Activated T-helper 1 cell treated with anti-CD3 and anti-CD28 coated beads, Interleukin-12 subunit alpha, Interleukin-12 subunit beta, Interleukin-2, Interleukin-4 antibody, amounts not matched to agents 30 ng/mL and 10 ng/mL and 1 ng/mL, durations not matched to agents 14 hours and 24 hours and 36 hours (primary cell): ENCODE measurements at regions not wholly inside any gene's neighbourhood (a gene's known extent, or its start where the extent isn't known, plus 50 kb on each side); places are given as distances from the start of the nearest gene placed in this dataset.

Source experiments
- DNase-seq: peaks from one replicate; pipeline ENCODE4 v3.0.0; 2021; ENCODE audit warnings: low spot score
- H3K27ac Mint-ChIP-seq: one replicate; pipeline ENCODE4 v1.8.0; 2021; ENCODE audit warnings: mild to moderate bottlenecking, mixed read lengths
- H3K27me3 Mint-ChIP-seq: one replicate; pipeline ENCODE4 v1.8.0; 2022; ENCODE audit warnings: mild to moderate bottlenecking, moderate library complexity, mixed read lengths; ENCODE audit not compliant: insufficient read depth
- H3K36me3 Mint-ChIP-seq: one replicate; pipeline ENCODE4 v1.8.0; 2021; ENCODE audit warnings: low read depth, mixed read lengths
- H3K4me1 Mint-ChIP-seq: one replicate; pipeline ENCODE4 v1.8.0; 2021; ENCODE audit warnings: low read depth, mixed read lengths
- H3K4me3 Mint-ChIP-seq: one replicate; pipeline ENCODE4 v1.8.0; 2021; ENCODE audit warnings: mild to moderate bottlenecking, moderate library complexity, mixed read lengths
- H3K9me3 Mint-ChIP-seq: one replicate; pipeline ENCODE4 v1.8.0; 2021; ENCODE audit warnings: mixed read lengths
- intact Hi-C: fragments of 100-400 bp; cut with micrococcal nuclease; formaldehyde crosslinking; loops from one replicate; pipeline ENCODE4 v1.15.1; 2024

DNA sequence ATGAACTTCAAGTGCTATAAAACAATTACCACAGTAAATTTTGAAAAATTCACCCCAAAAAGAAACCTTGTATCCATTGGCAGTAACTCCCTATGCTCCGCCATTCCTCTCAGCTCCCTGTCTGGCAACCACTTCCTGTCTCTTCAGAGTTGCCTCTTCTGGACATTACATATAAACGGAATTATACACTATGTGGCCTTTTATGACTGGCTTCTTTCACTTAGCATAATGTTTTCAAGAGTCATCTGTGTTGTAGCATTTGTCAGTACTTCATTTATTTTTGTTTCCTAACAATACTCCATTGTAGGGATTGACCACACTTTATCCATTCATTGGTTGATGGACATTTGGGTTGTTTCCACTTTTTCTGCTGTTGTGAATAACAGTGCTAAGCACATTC lies 50.1 kb downstream of the CEP43 start:
- intact Hi-C loops, result loop anchor here (5.0 kb wide), 1 partner anchor 217 kb away; no protein-coding TSS in a partner anchor
- Mint-ChIP-seq H3K27me3 (no peaks in the 10 kb centered on the region), H3K36me3 (peaks cover 3% of the 10 kb centered on the region), H3K4me3 (no peak overlapping the region), H3K27ac (no peak overlapping the region), H3K4me1 (peaks cover 21% of the 10 kb centered on the region), H3K9me3 (no peaks in the 10 kb centered on the region)
- no peak for DNase-seq

DNA sequence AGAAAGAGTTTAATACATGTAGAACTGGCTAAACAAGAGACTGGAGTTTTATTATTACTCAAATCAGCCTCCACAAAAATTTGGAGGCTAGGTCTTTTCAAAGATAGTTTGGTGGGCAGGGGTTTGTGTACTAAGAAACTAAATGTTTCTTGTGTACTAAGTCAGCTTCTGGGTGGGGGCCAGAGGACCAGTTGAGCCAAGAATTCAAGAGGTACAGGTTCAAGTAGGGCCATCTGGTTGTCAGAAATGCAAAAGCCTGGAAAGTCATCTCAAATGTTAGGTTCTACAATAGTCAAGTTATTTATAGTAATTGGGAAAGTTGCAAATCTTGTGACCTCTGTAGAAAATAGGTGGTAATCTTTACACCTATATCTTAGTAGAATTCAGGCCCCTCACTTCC lies 51.7 kb downstream of the CEP43 start:
- no peaks in the 10 kb centered on the region for H3K9me3 Mint-ChIP-seq
- intact Hi-C loops, result no loop called here
- DNase-seq, result no peak
- no peak overlapping the region for H3K4me3 Mint-ChIP-seq
- H3K36me3 Mint-ChIP-seq, result peaks cover 3% of the 10 kb centered on the region
- H3K27me3 Mint-ChIP-seq, result no peaks in the 10 kb centered on the region
- H3K4me1 Mint-ChIP-seq, result peaks cover 21% of the 10 kb centered on the region
- no peak overlapping the region for H3K27ac Mint-ChIP-seq

DNA sequence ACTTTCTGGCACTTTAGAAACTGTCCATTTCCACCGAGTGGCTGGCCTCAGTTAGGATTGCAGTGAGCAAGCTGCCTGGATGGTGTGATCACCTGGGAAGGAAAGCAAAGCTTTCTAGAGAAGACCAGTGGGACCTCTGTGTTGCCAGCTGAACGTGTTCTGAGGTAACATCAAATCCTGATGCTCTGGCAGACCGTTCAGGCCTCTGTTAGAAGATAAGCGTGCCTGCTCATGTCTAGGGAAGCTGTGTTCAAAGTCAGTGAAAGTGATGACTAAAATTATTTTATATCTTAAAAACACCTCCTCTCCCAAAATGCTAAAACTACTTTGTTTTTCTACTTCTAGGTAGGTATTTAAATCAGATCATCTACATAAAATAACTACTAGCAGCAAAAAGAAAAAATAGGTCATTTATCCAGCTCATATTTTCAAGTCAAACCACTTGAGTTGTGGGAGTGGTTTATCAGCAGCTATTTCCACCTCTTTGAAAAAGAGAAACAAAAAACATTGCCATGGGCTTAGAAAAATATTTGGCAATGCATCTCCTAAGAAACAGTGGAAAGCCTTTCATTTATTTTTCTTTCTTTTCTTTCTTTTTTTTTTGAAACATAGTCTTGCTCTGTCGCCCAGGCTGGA lies 54.8 kb downstream of the CEP43 start:
- peaks cover 4% of the 10 kb centered on the region for H3K4me1 Mint-ChIP-seq
- H3K9me3 Mint-ChIP-seq, result no peaks in the 10 kb centered on the region
- H3K27ac Mint-ChIP-seq, result no peak overlapping the region
- H3K27me3 Mint-ChIP-seq, result peaks cover 9% of the 10 kb centered on the region
- no peak for DNase-seq
- H3K4me3 Mint-ChIP-seq, result no peak overlapping the region
- peaks cover 2% of the 10 kb centered on the region for H3K36me3 Mint-ChIP-seq
- intact Hi-C loops, result no loop called here

DNA sequence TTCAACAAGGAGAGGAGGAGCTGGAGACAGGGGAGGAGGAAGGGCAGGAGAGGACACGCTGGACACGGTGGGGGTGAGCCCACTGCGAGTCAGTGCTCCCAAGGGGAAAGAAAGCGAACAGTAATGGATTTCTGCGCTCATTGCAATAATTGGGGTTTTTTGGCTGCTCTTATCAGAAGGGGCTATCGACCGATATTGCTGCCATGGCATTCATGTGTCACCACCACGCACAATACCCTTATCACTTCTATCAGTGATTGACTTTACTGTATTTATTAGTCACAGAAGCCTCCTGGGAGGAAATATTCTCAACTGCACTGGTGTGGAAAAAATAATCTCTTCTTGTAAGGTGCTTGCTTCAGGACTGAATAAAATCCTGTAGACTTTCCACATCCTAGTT lies 55.8 kb downstream of the CEP43 start:
- Mint-ChIP-seq H3K9me3 (no peaks in the 10 kb centered on the region), H3K4me3 (no peak overlapping the region), H3K36me3 (no peaks in the 10 kb centered on the region), H3K27ac (no peak overlapping the region), H3K4me1 (peaks cover 4% of the 10 kb centered on the region), H3K27me3 (peaks cover 9% of the 10 kb centered on the region)
- no peak for DNase-seq
- intact Hi-C loops, result no loop called here

DNA sequence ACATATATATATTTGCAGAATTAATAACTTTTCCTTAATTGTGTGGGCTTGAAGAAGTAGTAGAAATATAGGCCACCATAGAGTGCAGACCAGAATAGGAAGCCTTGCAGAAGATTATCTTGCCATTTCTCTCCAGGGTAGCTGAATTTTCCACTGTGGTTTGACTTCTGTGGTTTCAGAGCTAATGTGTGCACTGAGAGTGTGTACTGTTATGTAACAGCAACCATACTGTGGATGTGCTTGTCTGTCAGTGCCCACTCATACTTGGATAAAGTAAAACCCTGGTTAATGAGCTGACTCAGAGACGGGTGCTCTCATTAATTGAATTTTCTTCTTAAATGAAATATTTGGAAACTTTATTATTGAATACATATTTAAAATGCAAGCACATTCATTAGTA lies 57.2 kb downstream of the CEP43 start:
- Mint-ChIP-seq H3K4me3 (no peak overlapping the region), H3K27ac (no peak overlapping the region), H3K4me1 (peaks cover 4% of the 10 kb centered on the region), H3K9me3 (no peaks in the 10 kb centered on the region), H3K36me3 (no peaks in the 10 kb centered on the region), H3K27me3 (peaks cover 20% of the 10 kb centered on the region)
- intact Hi-C loops, result loop anchor here (1.0 to 2.0 kb wide), 2 partner anchors 9 to 58 kb away; partner anchors contain the start of gene CEP43
- DNase-seq, result no peak

DNA sequence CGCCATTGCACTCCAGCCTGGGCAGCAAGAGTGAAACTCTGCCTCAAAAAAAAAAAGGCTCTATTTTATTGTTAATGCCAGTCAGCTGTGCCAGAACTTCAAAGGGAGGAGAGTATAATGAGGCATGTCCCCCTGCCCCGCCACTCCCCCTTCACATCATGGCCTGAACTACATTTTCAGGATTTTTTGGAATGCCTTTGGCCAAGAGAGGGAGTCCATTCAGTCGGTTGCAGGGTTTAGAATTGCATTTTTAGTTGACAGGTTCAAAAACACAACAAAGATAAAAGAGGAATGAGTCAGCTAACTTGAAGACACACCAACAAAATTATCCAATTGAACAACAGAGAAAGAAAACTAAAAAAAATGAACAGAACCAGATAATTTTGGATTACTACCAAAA lies 59.1 kb downstream of the CEP43 start:
- no peak overlapping the region for H3K4me3 Mint-ChIP-seq
- peaks cover 4% of the 10 kb centered on the region for H3K4me1 Mint-ChIP-seq
- no peak for DNase-seq
- H3K36me3 Mint-ChIP-seq, result no peaks in the 10 kb centered on the region
- H3K27me3 Mint-ChIP-seq, result peaks cover 28% of the 10 kb centered on the region
- H3K27ac Mint-ChIP-seq, result no peak overlapping the region
- intact Hi-C loops, result no loop called here
- no peaks in the 10 kb centered on the region for H3K9me3 Mint-ChIP-seq
